ENCODE measurements at regions not wholly inside any gene's neighbourhood (a gene's known extent, or its start where the extent isn't known, plus 50 kb on each side); places are given as distances from the start of the nearest gene placed in this dataset.

DNA sequence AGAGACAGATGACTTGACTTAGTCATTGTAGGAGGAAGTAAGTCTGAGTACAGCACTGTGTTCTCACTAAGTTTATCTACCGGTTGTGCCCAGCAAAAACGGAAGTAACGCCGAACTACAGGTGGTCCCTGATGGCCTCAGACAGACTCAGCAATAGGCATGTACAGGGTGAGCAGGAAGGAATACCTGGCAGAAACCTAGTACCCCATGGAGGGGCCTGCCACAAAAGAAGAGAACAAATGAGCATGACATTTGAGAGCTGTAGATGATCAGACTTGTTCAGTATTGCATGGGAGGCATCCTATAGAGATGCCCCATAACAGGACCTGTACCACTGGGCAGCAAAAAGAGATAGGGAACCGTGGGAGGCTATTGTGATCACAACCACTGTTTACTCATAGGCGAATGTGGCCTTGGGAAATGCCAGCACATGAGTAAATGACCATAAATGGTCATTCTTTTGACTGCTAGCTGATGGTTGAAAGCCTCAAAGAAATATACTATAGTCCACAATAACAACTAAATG, 106.4 kb upstream of the TAB2 start:
- H3K4me3 Mint-ChIP-seq = no peak overlapping the region
- DNase-seq (ENCODE audit: low spot score in 2 of 2) = peak in 1 of 2 donors; percentile 74
- peak; percentile 72 for ATAC-seq
- no peak overlapping the region for H3K27ac Mint-ChIP-seq
- H3K9me3 Mint-ChIP-seq = no peaks in the 10 kb centered on the region
- peaks cover 16% of the 10 kb centered on the region for H3K4me1 Mint-ChIP-seq
- peaks cover 16% of the 10 kb centered on the region for H3K36me3 Mint-ChIP-seq

DNA sequence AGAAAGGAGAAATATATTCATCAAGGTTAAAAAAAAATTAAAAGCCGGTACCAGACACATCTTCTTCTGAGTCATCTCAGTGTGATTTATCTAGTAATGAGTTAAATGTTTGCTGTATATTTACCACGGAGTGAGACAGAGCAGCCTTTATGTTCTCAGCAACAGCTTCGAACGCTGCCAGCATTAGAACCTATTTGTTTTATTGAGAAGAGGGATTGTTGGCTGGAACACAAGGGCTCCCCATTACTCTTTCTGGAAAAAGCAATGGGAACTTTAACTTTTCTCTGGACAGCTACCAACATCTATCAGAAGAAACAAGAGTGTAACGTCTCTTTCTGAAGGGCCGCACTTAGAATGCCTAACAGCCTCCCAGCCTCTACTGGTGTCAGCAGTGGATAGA, 105.3 kb upstream of the TAB2 start:
- no peaks in the 10 kb centered on the region for H3K9me3 Mint-ChIP-seq

DNA sequence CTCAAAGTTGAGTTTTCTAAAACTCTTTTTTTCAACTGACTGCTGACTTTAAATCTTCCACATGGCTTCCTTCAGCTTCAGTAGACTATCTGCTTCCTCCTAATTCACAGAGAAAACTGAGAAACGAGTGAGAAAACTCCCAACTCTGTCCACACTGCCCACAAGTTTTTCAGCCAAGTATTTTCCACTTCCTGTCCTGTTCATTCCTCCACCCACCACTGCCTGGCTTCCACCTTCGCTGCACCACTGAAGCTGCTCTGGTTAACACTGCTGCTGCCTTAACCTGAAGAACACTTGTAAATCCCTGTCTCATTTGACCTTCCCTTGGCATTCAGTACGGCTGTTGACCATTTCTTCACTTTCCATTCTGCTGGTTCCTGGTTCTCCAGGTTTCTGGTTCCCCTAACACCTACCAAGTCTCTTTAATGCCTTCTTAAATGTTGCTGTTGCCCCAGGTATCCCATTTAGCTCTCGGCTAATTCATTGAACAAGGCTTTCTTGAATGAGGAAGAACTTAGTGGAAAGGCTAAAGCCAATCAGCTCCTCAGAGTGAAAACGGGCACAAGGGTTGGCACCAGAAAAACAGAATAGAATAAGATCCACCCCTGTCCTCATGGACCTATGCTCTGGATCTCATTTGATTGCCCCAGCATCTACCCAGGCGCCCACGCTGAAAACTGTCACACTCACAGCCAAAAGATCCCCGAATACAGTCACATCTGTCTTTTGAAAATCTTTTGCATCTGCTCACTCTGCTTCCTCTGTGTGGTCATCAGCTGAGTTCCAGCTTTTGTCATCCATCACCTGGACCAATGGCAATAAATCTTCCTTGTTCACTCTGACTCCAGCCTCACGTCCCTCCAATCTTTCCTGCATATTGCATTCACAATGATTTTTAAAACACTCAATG, 104.4 kb upstream of the TAB2 start:
- ATAC-seq = peak; percentile 69
- Mint-ChIP-seq H3K36me3 (peaks cover 16% of the 10 kb centered on the region), H3K9me3 (no peaks in the 10 kb centered on the region), H3K4me3 (no peak overlapping the region), H3K4me1 (peaks cover 29% of the 10 kb centered on the region), H3K27ac (no peak overlapping the region)
- peak in 1 of 2 donors; percentile 73 for DNase-seq (ENCODE audit: low spot score in 2 of 2)

More for the DNA sequence above, 105.3 kb upstream of the TAB2 start:
- peak; percentile 62 for ATAC-seq
- Mint-ChIP-seq H3K27ac (no peak overlapping the region), H3K36me3 (peaks cover 16% of the 10 kb centered on the region), H3K4me1 (peaks cover 23% of the 10 kb centered on the region), H3K4me3 (no peak overlapping the region)
- peak in 1 of 2 donors; percentile 54 for DNase-seq (ENCODE audit: low spot score in 2 of 2)

DNA sequence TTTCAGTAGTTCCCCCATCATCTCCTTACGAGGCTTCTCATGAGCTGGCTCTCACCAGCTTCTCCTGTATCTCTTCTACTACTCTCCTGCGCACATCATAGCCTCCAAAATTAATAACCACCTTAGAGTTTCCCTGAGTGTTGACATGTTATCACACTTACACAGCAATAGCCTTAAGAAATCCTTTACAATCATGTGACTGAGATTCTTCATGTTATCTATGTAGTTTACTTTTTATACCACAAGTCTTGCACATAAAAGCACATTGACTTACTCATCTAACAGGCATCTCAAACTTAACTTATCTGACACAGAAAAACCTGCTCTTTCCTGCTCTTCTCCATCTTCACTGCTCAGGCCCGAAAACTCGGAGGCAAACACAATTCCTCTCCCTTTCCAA, 103.7 kb upstream of the TAB2 start:
- no peak overlapping the region for H3K27ac Mint-ChIP-seq
- H3K4me3 Mint-ChIP-seq = no peak overlapping the region
- no peak for DNase-seq (ENCODE audit: low spot score in 2 of 2)
- H3K36me3 Mint-ChIP-seq = peaks cover 15% of the 10 kb centered on the region
- ATAC-seq = peak; percentile 11
- peaks cover 36% of the 10 kb centered on the region for H3K4me1 Mint-ChIP-seq
- H3K9me3 Mint-ChIP-seq = no peaks in the 10 kb centered on the region

DNA sequence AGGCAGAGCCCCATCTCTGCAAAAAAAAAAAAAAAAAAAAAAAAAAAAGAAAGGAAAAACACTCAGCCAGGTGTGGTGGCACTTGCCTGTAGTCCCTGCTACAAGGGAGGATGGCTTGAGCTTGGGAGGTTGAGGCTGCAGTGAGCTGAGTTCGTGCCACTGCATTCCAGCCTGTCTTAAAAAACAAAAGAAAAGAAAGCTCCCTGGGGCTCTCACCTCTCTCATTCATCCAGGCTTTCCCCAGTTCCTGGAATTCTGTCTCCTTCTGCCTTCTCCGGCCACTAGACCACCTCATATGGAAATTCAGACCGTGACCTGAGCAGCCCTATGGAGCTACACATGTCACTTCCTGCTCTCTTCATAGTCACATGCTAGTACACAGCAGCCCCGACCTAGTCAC, 101.1 kb upstream of the TAB2 start:
- H3K27ac Mint-ChIP-seq = peak overlapping the region; percentile 23
- no peak for ATAC-seq

DNA sequence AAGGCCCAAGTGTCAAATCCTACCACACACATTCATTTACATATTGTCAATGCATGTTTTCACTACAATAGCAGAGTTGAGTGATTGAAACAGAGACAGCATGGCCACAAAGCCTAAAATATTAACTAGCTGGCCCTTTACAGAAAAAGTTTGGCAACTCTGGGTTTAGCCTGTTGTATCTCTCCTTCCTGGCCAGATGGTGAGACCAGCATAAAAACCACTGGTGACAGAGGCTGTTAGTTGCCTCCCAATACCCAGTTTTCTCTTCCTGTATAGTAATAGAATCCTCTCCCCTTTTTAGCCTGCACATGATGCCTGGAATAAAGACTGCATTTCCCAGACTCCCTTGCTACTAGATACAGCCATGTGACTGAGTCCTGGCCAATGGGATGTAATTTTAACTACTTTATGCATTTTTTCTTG, 100.0 kb upstream of the TAB2 start:
- Mint-ChIP-seq H3K27ac (no peak overlapping the region), H3K4me1 (peaks cover 22% of the 10 kb centered on the region), H3K4me3 (no peak overlapping the region), H3K36me3 (no peaks in the 10 kb centered on the region), H3K9me3 (no peaks in the 10 kb centered on the region)
- no peak for DNase-seq (ENCODE audit: low spot score in 2 of 2)
- ATAC-seq = peak; percentile 35

More for the DNA sequence above, 101.1 kb upstream of the TAB2 start:
- Mint-ChIP-seq H3K4me1 (peaks cover 23% of the 10 kb centered on the region), H3K9me3 (no peaks in the 10 kb centered on the region), H3K4me3 (no peak overlapping the region), H3K36me3 (no peaks in the 10 kb centered on the region)
- DNase-seq (ENCODE audit: low spot score in 2 of 2) = no peak

DNA sequence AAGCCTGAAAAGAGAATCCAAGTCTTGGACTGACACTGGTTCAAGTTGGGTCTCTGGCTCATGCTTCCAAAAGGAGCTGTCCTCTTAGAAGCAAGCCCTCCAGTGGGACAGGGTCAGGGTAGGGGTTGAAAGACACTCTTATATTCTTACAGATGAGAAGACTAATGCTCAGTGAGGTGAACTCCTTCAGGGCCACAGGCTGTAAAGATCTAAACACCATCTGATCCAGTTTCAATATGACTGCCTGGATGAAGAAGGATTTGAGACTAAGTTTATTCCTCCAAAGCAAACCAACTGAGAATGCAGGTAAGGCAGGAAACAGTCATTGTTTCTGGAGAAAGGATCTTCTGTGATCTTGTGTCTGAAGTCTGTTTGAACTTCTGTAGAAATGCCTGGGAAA, 99.0 kb upstream of the TAB2 start:
- DNase-seq (ENCODE audit: low spot score in 2 of 2) = no peak
- Mint-ChIP-seq H3K9me3 (no peaks in the 10 kb centered on the region), H3K27ac (no peak overlapping the region), H3K4me3 (no peak overlapping the region), H3K36me3 (no peaks in the 10 kb centered on the region), H3K4me1 (peaks cover 22% of the 10 kb centered on the region)
- peak; percentile 72 for ATAC-seq

DNA sequence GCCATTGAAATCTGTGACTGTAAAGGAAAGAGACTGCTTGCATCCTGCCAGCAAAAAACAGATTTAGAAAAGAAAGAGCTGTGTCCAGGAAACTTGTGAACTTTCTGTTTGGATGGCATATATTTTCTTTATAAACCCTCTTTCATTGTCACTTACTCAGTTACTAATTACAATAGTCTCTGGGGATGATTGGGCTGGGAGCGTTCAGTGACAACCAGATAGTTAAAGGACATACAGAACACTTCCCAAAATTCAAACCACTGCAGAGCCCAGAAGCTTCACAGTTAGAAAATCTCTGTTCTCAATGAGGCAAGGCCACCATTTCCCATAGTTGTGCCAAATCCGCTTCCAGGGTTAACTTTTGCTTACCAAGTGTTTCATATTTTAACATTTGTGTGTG, 98.6 kb upstream of the TAB2 start:
- H3K27ac Mint-ChIP-seq = no peak overlapping the region
- H3K4me3 Mint-ChIP-seq = no peak overlapping the region
- ATAC-seq (no peak), DNase-seq (ENCODE audit: low spot score in 2 of 2) (no peak)
- no peaks in the 10 kb centered on the region for H3K36me3 Mint-ChIP-seq
- peaks cover 22% of the 10 kb centered on the region for H3K4me1 Mint-ChIP-seq
- H3K9me3 Mint-ChIP-seq = no peaks in the 10 kb centered on the region

DNA sequence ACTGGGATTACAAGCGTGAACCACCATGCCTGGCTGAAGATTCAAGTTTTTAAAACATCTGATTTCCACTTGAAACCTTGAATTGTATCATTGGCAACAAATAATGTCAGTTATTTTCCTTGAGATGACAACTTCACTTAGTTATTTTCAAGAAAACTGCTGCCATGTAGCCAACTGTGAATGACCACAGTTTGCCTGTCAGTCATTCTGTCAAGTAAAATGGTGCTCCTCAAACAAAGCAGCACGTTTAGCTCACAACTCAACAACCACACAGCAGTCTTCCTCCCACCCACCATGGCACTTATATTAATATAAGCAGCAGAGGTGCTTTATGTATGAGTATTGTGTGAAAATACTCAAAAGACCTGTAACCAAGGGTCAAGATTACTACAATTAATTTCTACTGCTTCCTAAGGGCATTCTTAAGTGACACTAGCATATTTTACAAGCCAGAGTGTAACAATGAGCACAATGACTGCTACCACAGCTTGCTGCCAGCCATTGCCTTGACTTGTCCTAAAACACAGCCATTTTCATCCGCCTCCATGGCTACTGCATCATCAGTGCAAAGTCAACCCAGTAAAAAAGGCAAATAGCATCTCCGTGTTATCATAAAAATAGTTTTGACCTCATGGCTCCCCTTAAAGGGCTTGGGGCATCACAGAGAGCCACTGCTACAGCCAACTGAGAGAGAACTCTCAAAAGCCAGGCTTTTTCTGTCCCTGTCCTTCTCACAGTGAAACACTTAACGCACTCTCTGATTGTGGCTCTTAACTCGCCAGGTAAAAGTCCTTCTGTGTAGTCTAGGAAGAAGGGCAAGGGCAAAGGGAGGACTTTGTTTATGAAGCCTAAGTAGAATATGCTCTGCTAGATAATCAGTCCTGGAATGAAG, 96.4 kb upstream of the TAB2 start:
- Mint-ChIP-seq H3K27ac (no peak overlapping the region), H3K9me3 (no peaks in the 10 kb centered on the region), H3K4me3 (no peak overlapping the region), H3K36me3 (no peaks in the 10 kb centered on the region), H3K4me1 (peaks cover 22% of the 10 kb centered on the region)
- no peak for ATAC-seq
- DNase-seq (ENCODE audit: low spot score in 2 of 2) = no peak

DNA sequence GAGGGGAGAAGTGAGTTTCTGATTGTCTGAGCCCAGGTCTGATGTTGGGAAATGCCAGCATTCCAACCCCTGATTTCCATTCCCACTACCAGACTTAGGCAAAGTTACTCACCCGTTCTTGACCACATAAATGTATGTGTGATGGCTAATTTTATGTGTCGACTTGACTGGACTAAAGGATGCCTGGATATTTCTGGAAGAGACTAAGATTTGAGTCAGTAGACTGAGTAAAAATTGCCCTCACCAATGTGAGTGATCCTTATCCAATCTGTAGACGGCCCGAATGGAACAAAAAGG, 95.8 kb upstream of the TAB2 start:
- Mint-ChIP-seq H3K36me3 (no peaks in the 10 kb centered on the region), H3K27ac (no peak overlapping the region), H3K4me1 (peaks cover 20% of the 10 kb centered on the region), H3K4me3 (no peak overlapping the region), H3K9me3 (no peaks in the 10 kb centered on the region)
- no peak for DNase-seq (ENCODE audit: low spot score in 2 of 2)
- ATAC-seq = no peak

DNA sequence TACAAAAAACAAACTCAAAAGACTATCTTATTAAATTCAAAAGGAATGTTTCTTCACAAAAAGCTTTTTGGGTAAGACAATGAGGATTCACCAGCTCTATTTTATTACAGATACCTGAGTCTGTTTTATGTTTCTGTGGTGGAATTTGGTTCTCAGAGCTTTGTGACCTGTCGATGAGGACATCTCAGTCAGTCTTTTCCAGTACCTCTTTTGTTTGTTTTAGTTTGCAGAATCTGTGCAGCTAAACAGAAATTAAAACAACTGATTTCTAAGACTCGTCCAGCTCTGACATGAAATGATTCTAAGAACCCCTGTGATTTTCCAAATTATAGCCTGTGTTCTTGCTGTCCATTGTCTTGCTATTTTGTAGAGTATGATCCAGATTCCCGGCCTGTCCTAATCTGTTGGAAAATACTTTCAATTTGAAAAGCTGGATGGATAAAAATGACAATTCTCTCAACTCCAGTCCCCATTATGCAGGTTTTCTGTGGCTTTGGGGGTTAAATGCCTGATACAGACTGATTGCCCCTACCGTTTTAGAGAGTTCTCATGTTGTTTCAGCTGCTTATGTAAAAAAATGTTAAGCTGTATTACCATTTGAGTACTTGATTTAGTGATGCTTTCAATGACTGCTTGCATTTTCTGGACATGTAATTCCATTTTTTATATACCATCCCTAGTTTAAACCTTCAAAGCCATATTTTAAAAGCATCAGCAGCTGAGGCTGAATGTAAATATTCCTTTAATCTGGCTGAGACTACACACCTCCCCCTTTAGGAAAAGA, 94.2 kb upstream of the TAB2 start:
- no peaks in the 10 kb centered on the region for H3K36me3 Mint-ChIP-seq
- ATAC-seq = no peak
- DNase-seq (ENCODE audit: low spot score in 2 of 2) = no peak
- H3K4me3 Mint-ChIP-seq = no peak overlapping the region
- no peak overlapping the region for H3K27ac Mint-ChIP-seq
- H3K4me1 Mint-ChIP-seq = peaks cover 7% of the 10 kb centered on the region
- no peaks in the 10 kb centered on the region for H3K9me3 Mint-ChIP-seq

DNA sequence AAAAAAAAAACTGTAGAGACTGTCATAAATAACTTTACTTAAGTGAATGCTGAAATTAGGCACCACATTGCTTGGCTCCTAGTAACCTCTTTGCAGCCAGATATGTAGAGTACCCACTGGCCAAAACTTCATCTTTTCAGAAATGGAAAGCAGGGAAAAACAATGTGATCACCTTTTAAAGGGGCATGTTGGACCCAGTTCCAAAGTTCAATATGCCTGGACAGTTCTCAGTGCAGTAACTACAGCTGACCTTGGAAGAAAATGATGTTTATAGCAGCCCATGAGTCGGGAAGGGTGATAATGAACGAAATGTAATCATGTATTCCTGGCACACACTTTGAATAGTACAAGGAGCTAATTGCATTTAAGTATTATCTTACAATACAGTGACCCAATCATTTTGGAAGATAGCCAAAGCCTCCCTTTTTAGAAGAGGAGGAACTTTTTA, 93.6 kb upstream of the TAB2 start:
- Mint-ChIP-seq H3K27ac (no peak overlapping the region), H3K4me3 (no peak overlapping the region), H3K4me1 (peaks cover 4% of the 10 kb centered on the region), H3K9me3 (no peaks in the 10 kb centered on the region), H3K36me3 (no peaks in the 10 kb centered on the region)
- no peak for ATAC-seq
- DNase-seq (ENCODE audit: low spot score in 2 of 2) = no peak

DNA sequence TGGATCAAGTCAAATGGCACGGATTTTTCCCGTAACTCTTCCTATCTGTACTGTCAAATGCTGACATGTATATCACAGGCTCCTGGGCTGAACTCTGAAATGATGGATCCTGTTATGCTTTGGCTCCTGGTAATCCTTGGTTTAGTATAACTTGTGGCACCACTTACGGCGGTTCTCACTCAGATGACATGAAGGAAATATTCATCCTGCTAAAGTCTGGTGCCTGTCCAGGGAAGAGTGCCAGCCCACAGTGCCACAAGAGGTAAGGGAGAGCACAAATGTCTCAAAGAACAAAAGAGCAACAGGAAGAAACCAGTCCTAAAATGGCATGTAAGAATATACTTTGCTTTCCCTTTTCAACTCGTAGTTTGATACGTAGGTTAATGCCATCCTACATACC, 93.1 kb upstream of the TAB2 start:
- H3K4me3 Mint-ChIP-seq = no peak overlapping the region
- no peak overlapping the region for H3K27ac Mint-ChIP-seq
- DNase-seq (ENCODE audit: low spot score in 2 of 2) (no peak), ATAC-seq (no peak)
- peaks cover 6% of the 10 kb centered on the region for H3K4me1 Mint-ChIP-seq
- H3K36me3 Mint-ChIP-seq = no peaks in the 10 kb centered on the region
- H3K9me3 Mint-ChIP-seq = no peaks in the 10 kb centered on the region

DNA sequence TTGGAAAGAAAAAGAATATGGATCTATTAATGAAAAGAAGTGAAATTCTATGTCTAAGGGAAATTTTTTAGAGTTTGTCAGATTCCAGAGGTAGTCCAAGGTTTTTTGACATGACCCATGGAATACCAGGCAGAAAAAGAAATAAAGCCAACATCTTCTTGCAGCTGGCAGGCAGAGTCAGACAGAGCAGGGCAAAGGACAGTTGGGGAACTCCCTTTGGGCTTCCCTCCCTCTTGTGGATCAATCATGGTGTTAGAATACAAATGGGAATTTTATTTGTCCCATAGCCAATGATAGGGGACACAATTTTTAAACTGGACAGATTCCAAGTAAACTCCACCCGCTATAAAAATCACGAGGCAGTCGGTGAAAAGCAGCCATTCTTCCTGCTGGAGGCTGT, 92.1 kb upstream of the TAB2 start:
- no peak for ATAC-seq
- Mint-ChIP-seq H3K36me3 (no peaks in the 10 kb centered on the region), H3K4me3 (no peak overlapping the region)

DNA sequence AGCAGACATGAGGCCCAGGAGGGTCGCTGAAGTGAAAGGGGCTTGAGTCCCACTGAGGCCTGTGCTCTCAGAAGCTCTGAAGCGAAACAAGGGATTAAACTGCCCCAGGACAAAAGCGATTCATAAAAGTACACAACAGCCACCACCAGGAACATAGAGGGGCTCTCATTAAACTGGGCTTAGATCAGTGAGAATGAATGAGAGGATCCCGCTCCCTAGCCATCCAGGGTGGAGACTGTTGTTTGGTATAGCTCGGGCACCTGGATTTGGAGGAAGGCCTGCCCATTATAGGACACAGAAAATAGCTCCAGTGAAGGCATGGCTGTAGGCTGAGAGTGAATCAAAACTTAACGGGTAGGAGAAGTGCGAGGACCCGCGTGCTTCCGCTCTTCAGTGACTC, 91.6 kb upstream of the TAB2 start:
- Mint-ChIP-seq H3K9me3 (no peaks in the 10 kb centered on the region), H3K27ac (no peak overlapping the region), H3K4me3 (no peak overlapping the region), H3K36me3 (no peaks in the 10 kb centered on the region), H3K4me1 (peaks cover 6% of the 10 kb centered on the region)
- ATAC-seq = no peak
- DNase-seq (ENCODE audit: low spot score in 2 of 2) = no peak

More for the DNA sequence above, 92.1 kb upstream of the TAB2 start:
- Mint-ChIP-seq H3K4me1 (peaks cover 6% of the 10 kb centered on the region), H3K27ac (no peak overlapping the region), H3K9me3 (no peaks in the 10 kb centered on the region)
- no peak for DNase-seq (ENCODE audit: low spot score in 2 of 2)

Data from stimulated activated effector memory CD8-positive, alpha-beta T cell treated with anti-CD3 and anti-CD28 coated beads, Interleukin-12 subunit alpha, Interleukin-12 subunit beta, amount 100 ng/mL, for 72 hours (primary cell).